CD14-positive monocyte (primary cell): ENCODE measurements at regions not wholly inside any gene's neighbourhood (a gene's known extent, or its start where the extent isn't known, plus 50 kb on each side); places are given as distances from the start of the nearest gene placed in this dataset.

Experiments
- DNase-seq, 3 donors: peaks; one replicate each; pipeline ENCODE4 v3.0.0-alpha.2; 2011 to 2022
- H2AFZ ChIP-seq: 2 replicates; pipeline ENCODE4 v1.6.0; 2012; ENCODE audit warnings: mild to moderate bottlenecking, low read depth, low read length, inconsistent platforms; ENCODE audit not compliant: insufficient read depth, poor library complexity, severe bottlenecking
- H3K27ac ChIP-seq, 2 donors: 1 replicate in 1 of 2; 2 replicates in 1 of 2; pipeline ENCODE4 v1.5.1; 2012 to 2013; ENCODE audit warnings: low read length in 2 of 2, control low read depth in 1 of 2, inconsistent platforms in 1 of 2, low read depth in 1 of 2, mild to moderate bottlenecking in 1 of 2
- H3K27me3 ChIP-seq, 2 donors: one replicate each; pipeline versions ENCODE4 v1.6.0 to v1.6.1; 2011 to 2013; ENCODE audit warnings: low read length in 2 of 2; ENCODE audit not compliant: control insufficient read depth in 2 of 2, insufficient read depth in 2 of 2
- H3K36me3 ChIP-seq, 2 donors: replicated peaks in 1 of 2; 1 replicate in 1 of 2; 2 replicates in 1 of 2; pipeline versions ENCODE4 v1.5.1 to v1.6.1; 2012 to 2013; ENCODE audit warnings: low read length in 2 of 2, control low read depth in 1 of 2, inconsistent platforms in 1 of 2, mild to moderate bottlenecking in 1 of 2; ENCODE audit not compliant: insufficient read depth in 2 of 2, control insufficient read depth in 1 of 2
- H3K4me1 ChIP-seq, 2 donors: 1 replicate in 1 of 2; 2 replicates in 1 of 2; pipeline versions ENCODE4 v1.5.1 to v1.6.1; 2012 to 2013; ENCODE audit warnings: low read length in 2 of 2, control low read depth in 1 of 2, inconsistent platforms in 1 of 2, mild to moderate bottlenecking in 1 of 2, moderate library complexity in 1 of 2; ENCODE audit not compliant: insufficient read depth in 2 of 2, control insufficient read depth in 1 of 2
- H3K4me2 ChIP-seq: replicated peaks from 2 replicates; pipeline ENCODE3; 2012; ENCODE audit warnings: low read length, moderate library complexity, mild to moderate bottlenecking; ENCODE audit not compliant: poor library complexity, severe bottlenecking; ENCODE audit errors: extremely low read depth
- H3K4me3 ChIP-seq, 3 experiments: fragments of 200-600 bp in 1 of 3; sonication (generic) in 1 of 3; replicated peaks in 1 of 3; 1 replicate in 2 of 3; 2 replicates in 1 of 3; pipeline ENCODE4 v1.5.1; 2011 to 2013; ENCODE audit warnings: low read length in 3 of 3, mild to moderate bottlenecking in 3 of 3, control low read depth in 2 of 3, low read depth in 2 of 3, inconsistent platforms in 1 of 3, moderate library complexity in 1 of 3
- H3K79me2 ChIP-seq: 2 replicates; pipeline ENCODE4 v1.6.0; 2012; ENCODE audit warnings: mild to moderate bottlenecking, control low read depth, inconsistent platforms, low read length, moderate library complexity; ENCODE audit not compliant: insufficient read depth
- H3K9ac ChIP-seq: 2 replicates; pipeline ENCODE4 v1.6.0; 2017; ENCODE audit warnings: low read length, mild to moderate bottlenecking; ENCODE audit not compliant: insufficient read depth, poor library complexity, severe bottlenecking
- H3K9me3 ChIP-seq, 2 donors: replicated peaks in 1 of 2; 1 replicate in 1 of 2; 2 replicates in 1 of 2; pipeline versions ENCODE4 v1.5.1 to v1.6.1; 2012 to 2013; ENCODE audit warnings: low read length in 2 of 2, control low read depth in 1 of 2; ENCODE audit not compliant: control insufficient read depth in 1 of 2, insufficient read depth in 1 of 2
- H4K20me1 ChIP-seq: 2 replicates; pipeline ENCODE4 v1.6.0; 2012; ENCODE audit warnings: mild to moderate bottlenecking, low read length, control low read depth, moderate library complexity; ENCODE audit not compliant: insufficient read depth
- H3K27ac Mint-ChIP-seq, 7 donors: one replicate each; pipeline ENCODE4 v1.8.0; 2020; ENCODE audit warnings: mild to moderate bottlenecking in 7 of 7, mixed read lengths in 7 of 7, moderate library complexity in 6 of 7, inconsistent platforms in 2 of 7
- H3K27me3 Mint-ChIP-seq, 3 donors: one replicate each; pipeline ENCODE4 v1.8.0; 2021 to 2022; ENCODE audit warnings: low read depth in 3 of 3, mild to moderate bottlenecking in 3 of 3, mixed read lengths in 3 of 3, moderate library complexity in 3 of 3, inconsistent platforms in 1 of 3
- H3K36me3 Mint-ChIP-seq, 2 donors: one replicate each; pipeline ENCODE4 v1.8.0; 2020; ENCODE audit warnings: mixed read lengths in 2 of 2, inconsistent platforms in 1 of 2, mild to moderate bottlenecking in 1 of 2
- H3K4me1 Mint-ChIP-seq: one replicate; pipeline ENCODE4 v1.8.0; 2020; ENCODE audit warnings: mild to moderate bottlenecking, mixed read lengths
- H3K4me3 Mint-ChIP-seq, 2 donors: one replicate each; pipeline ENCODE4 v1.8.0; 2020; ENCODE audit warnings: mild to moderate bottlenecking in 2 of 2, mixed read lengths in 2 of 2, moderate library complexity in 1 of 2
- H3K9me3 Mint-ChIP-seq, 7 donors: one replicate each; pipeline ENCODE4 v1.8.0; 2020 to 2022; ENCODE audit warnings: mixed read lengths in 7 of 7, mild to moderate bottlenecking in 6 of 7, moderate library complexity in 6 of 7, inconsistent platforms in 2 of 7
- WGBS: methylation state at CpG from one replicate; pipeline ENCODE4 v1.1.5; 2013; ENCODE audit warnings: missing lambda C conversion rate; ENCODE audit not compliant: insufficient coverage; 5-methylcytosine and 5-hydroxymethylcytosine counted together
- intact Hi-C, 2 donors: fragments of 100-400 bp; cut with micrococcal nuclease; formaldehyde crosslinking; loops; one replicate each; pipeline versions ENCODE4 v1.15.0 to v1.15.1; 2023
- TF ChIP-seq, protein P1 (sequence below): fragments of 200-600 bp; IDR thresholded peaks from one replicate; pipeline ENCODE4 v1.8.0; 2022; ENCODE audit warnings: antibody characterized with exemption, mild to moderate bottlenecking

DNA sequence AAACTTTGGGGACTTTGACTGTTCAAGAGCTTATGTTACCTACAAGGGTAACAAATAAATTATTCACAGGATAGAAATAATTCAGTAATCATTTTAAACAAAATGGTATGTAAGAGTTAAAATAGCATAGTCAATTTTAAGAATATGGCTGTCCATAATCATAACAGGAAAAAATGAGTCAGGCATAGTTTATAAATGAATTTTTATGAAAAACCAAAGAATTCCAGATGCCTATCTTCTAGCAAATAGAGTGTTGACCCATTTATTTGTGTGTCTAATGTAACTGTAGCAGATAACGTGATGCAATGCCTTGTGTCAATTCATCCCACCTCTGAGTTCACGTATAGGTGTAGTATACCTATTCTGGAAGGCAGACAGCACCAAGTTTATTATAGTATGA, 169.7 kb upstream of the CDH9 start:
- no peaks in the 10 kb centered on the region for H3K79me2 ChIP-seq
- no peak overlapping the region for H3K4me2 ChIP-seq
- H3K27me3 ChIP-seq: no peaks in the 10 kb centered on the region
- H3K4me1 Mint-ChIP-seq: no peaks in the 10 kb centered on the region
- H3K4me1 ChIP-seq: no peaks in the 10 kb centered on the region
- intact Hi-C loops: no loop called here
- no peak for DNase-seq
- no peaks in the 10 kb centered on the region for H4K20me1 ChIP-seq
- no peak overlapping the region for H3K27ac ChIP-seq
- WGBS: no CpG with 5 or more reads among the region's 2 CpGs
- peaks cover 3 to 8% of the 10 kb centered on the region in 2 donors for H3K9me3 ChIP-seq
- H3K9ac ChIP-seq: no peak overlapping the region
- no peak overlapping the region for H3K4me3 ChIP-seq
- no peaks in the 10 kb centered on the region for H3K27me3 Mint-ChIP-seq
- H3K27ac Mint-ChIP-seq: no peak overlapping the region
- H2AFZ ChIP-seq: no peak overlapping the region
- TF ChIP-seq, protein P1, sequence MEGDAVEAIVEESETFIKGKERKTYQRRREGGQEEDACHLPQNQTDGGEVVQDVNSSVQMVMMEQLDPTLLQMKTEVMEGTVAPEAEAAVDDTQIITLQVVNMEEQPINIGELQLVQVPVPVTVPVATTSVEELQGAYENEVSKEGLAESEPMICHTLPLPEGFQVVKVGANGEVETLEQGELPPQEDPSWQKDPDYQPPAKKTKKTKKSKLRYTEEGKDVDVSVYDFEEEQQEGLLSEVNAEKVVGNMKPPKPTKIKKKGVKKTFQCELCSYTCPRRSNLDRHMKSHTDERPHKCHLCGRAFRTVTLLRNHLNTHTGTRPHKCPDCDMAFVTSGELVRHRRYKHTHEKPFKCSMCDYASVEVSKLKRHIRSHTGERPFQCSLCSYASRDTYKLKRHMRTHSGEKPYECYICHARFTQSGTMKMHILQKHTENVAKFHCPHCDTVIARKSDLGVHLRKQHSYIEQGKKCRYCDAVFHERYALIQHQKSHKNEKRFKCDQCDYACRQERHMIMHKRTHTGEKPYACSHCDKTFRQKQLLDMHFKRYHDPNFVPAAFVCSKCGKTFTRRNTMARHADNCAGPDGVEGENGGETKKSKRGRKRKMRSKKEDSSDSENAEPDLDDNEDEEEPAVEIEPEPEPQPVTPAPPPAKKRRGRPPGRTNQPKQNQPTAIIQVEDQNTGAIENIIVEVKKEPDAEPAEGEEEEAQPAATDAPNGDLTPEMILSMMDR: no peak
- no peaks in the 10 kb centered on the region for H3K36me3 ChIP-seq
- peaks cover 0 to 13% (median 9%) of the 10 kb centered on the region in 7 donors for H3K9me3 Mint-ChIP-seq
- H3K36me3 Mint-ChIP-seq: no peaks in the 10 kb centered on the region
- no peak overlapping the region for H3K4me3 Mint-ChIP-seq

DNA sequence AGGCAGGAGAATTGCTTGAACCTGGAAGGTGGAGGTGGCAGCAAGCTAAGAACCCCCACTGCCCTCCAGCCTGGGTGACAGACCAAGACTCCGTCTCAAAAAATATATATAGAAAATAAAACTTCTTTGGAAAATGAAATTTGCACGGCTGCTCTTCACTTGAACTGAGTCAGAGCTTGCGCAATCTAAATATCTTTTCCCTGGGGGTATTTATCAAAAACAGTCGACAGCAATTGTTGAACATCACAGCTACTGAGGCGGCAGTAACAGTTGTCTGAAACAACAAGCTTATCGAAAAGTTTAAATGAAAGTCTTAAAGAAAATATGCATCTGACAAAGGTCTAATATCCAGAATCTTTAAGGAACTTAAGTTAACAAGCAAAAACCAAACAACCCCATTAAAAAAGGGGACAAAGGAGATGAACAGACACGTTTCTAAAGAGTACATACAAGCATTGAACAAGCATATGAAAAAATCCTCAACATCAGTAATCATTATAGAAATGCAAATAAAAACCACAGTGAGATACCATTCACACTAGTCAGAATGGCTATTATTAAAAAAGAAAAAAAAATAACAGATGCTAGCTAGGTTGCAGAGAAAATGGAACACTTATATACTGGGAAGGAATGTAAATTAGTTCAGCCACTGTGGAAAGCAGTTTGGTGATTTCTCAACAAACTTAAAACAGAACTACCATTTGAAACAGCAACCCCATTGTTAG, 153.6 kb upstream of the CDH9 start:
- H3K79me2 ChIP-seq: no peaks in the 10 kb centered on the region
- H3K27ac Mint-ChIP-seq: no peak overlapping the region
- no peaks in the 10 kb centered on the region for H3K4me1 Mint-ChIP-seq
- intact Hi-C loops: no loop called here
- H3K9ac ChIP-seq: no peak overlapping the region
- no peak overlapping the region for H3K4me3 Mint-ChIP-seq
- no peaks in the 10 kb centered on the region for H4K20me1 ChIP-seq
- no peak for DNase-seq
- no peak overlapping the region for H3K4me3 ChIP-seq
- 60% methylated on average over 2 of the region's 7 CpGs for WGBS
- peaks cover 0 to 6% (median 2%) of the 10 kb centered on the region in 7 donors for H3K9me3 Mint-ChIP-seq
- H3K27me3 Mint-ChIP-seq: peaks cover 0 to 2% (median 0%) of the 10 kb centered on the region in 3 donors
- no peaks in the 10 kb centered on the region for H3K27me3 ChIP-seq
- H3K4me2 ChIP-seq: no peak overlapping the region
- TF ChIP-seq, protein P1: no peak
- no peak overlapping the region for H2AFZ ChIP-seq
- H3K27ac ChIP-seq: no peak overlapping the region
- no peaks in the 10 kb centered on the region for H3K4me1 ChIP-seq
- H3K36me3 ChIP-seq: no peaks in the 10 kb centered on the region
- H3K36me3 Mint-ChIP-seq: no peaks in the 10 kb centered on the region
- H3K9me3 ChIP-seq: peaks cover 0 to 7% of the 10 kb centered on the region in 2 donors
